GM12878 (cell line): ENCODE measurements at regions not wholly inside any gene's neighbourhood (a gene's known extent, or its start where the extent isn't known, plus 50 kb on each side); places are given as distances from the start of the nearest gene placed in this dataset.

Source experiments
- USF2 ChIP-seq: IDR thresholded peaks from 2 replicates; pipeline ENCODE4 v1.6.1; 2011; ENCODE audit warnings: low read depth, low read length, improper control_type of control experiment, borderline replicate concordance
- ZBED1 ChIP-seq: IDR thresholded peaks from 2 replicates; pipeline ENCODE4 v1.6.1; 2016; ENCODE audit warnings: borderline replicate concordance
- TF ChIP-seq, protein P1 (sequence below): fragments of 450-650 bp; IDR thresholded peaks from 2 replicates; pipeline ENCODE4 v1.6.1; 2018; ENCODE audit warnings: borderline replicate concordance, mild to moderate bottlenecking; ENCODE audit not compliant: partially characterized antibody
- TF ChIP-seq, protein P2 (sequence below): fragments of 450-650 bp; conservative IDR thresholded peaks from 2 replicates; pipeline ENCODE4 v1.6.1; 2017; ENCODE audit warnings: mild to moderate bottlenecking, moderate library complexity
- TF ChIP-seq, protein P3 (sequence below): fragments of 450-650 bp; IDR thresholded peaks from 2 replicates; pipeline ENCODE4 v1.6.1; 2016; ENCODE audit warnings: mild to moderate bottlenecking

GRCh38 chr18:8911408-8912340, 190.8 kb upstream of the NDUFV2 start (continued):
- TF ChIP-seq, protein P1, sequence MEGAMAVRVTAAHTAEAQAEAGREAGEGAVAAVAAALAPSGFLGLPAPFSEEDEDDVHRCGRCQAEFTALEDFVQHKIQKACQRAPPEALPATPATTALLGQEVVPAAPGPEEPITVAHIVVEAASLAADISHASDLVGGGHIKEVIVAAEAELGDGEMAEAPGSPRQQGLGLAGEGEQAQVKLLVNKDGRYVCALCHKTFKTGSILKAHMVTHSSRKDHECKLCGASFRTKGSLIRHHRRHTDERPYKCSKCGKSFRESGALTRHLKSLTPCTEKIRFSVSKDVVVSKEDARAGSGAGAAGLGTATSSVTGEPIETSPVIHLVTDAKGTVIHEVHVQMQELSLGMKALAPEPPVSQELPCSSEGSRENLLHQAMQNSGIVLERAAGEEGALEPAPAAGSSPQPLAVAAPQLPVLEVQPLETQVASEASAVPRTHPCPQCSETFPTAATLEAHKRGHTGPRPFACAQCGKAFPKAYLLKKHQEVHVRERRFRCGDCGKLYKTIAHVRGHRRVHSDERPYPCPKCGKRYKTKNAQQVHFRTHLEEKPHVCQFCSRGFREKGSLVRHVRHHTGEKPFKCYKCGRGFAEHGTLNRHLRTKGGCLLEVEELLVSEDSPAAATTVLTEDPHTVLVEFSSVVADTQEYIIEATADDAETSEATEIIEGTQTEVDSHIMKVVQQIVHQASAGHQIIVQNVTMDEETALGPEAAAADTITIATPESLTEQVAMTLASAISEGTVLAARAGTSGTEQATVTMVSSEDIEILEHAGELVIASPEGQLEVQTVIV: no peak
- TF ChIP-seq, protein P2, sequence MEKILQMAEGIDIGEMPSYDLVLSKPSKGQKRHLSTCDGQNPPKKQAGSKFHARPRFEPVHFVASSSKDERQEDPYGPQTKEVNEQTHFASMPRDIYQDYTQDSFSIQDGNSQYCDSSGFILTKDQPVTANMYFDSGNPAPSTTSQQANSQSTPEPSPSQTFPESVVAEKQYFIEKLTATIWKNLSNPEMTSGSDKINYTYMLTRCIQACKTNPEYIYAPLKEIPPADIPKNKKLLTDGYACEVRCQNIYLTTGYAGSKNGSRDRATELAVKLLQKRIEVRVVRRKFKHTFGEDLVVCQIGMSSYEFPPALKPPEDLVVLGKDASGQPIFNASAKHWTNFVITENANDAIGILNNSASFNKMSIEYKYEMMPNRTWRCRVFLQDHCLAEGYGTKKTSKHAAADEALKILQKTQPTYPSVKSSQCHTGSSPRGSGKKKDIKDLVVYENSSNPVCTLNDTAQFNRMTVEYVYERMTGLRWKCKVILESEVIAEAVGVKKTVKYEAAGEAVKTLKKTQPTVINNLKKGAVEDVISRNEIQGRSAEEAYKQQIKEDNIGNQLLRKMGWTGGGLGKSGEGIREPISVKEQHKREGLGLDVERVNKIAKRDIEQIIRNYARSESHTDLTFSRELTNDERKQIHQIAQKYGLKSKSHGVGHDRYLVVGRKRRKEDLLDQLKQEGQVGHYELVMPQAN: no peak
- TF ChIP-seq, protein P3, sequence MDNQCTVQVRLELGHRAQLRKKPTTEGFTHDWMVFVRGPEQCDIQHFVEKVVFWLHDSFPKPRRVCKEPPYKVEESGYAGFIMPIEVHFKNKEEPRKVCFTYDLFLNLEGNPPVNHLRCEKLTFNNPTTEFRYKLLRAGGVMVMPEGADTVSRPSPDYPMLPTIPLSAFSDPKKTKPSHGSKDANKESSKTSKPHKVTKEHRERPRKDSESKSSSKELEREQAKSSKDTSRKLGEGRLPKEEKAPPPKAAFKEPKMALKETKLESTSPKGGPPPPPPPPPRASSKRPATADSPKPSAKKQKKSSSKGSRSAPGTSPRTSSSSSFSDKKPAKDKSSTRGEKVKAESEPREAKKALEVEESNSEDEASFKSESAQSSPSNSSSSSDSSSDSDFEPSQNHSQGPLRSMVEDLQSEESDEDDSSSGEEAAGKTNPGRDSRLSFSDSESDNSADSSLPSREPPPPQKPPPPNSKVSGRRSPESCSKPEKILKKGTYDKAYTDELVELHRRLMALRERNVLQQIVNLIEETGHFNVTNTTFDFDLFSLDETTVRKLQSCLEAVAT: no peak
- TF ChIP-seq USF2 (no peak), ZBED1 (no peak)
